NOMO-1 treated with DMSO at 0.1 percent for 48 hours (cell line): ENCODE measurements at regions not wholly inside any gene's neighbourhood (a gene's known extent, or its start where the extent isn't known, plus 50 kb on each side); places are given as distances from the start of the nearest gene placed in this dataset.
"Not testable (repeated sequence)": the region's sequence is repeated elsewhere in the genome, so short reads cannot be mapped to it uniquely, and the experiment has no call there.

ENCODE experiments used
- DNase-seq: peaks from one replicate; lab custom pipeline; 2025; ENCODE audit not compliant: unreplicated experiment; lab: John Stamatoyannopoulos, UW

DNA sequence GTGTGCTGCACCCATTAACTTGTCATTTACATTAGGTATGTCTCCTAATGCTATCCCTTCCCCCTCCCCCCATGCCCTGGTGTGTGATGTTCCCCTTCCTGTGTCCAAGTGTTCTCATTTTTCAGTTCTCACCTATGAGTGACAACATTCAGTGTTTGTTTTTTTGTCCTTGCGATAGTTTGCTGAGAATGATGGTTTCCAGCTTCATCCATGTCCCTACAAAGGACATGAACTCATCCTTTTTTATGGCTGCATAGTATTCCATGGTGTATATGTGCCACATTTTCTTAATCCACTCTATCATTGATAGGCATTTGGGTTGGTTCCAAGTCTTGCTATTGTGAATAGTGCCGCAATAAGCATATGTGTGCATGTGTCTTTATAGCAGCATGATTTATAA is 316.7 kb downstream of the ACTR3B start:
- DNase-seq: not testable (repeated sequence)

DNA sequence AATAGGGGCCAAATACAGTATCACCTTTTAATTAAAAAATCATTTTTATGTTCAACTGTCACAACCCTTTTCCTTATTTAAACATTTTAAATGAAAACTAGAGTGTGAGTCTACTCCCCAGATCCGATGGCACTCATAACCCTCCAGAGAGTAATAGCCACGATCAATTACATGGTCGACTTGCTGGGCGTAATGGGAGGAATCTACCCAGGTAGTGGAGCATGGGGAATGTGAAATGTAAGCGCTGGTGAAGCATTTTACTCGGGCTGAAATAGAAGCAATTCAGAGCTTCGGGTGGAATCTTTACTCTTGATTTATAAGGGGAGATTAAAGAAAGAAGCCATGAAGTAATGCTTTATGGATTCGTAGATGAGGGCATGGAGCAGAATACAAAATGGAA is 321.9 kb downstream of the ACTR3B start:
- no peak for DNase-seq

DNA sequence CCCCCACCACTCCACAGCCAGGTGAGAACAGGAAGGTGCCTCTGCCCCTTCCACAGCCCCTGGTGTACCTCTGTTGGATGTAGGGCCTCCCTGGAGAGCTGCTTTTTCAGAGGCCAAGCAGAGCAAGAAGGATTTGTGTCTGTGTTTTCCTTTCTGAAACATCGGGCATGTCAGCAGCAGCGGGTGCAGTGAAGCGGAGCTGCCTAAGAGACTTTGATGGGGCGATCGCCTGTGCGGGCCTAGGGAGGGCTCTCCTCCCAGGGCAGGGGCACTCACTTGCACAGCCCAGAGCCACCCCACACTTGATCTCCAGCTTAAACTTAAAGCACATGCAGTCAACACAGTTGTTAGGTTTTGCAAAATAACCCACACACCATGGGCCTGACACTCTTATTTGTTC is 324.7 kb downstream of the ACTR3B start:
- DNase-seq: no peak

- DNase-seq: no peak
These were observed 327.9 kb downstream of the ACTR3B start for GRCh38 chr7:153087498-153087897.

DNA sequence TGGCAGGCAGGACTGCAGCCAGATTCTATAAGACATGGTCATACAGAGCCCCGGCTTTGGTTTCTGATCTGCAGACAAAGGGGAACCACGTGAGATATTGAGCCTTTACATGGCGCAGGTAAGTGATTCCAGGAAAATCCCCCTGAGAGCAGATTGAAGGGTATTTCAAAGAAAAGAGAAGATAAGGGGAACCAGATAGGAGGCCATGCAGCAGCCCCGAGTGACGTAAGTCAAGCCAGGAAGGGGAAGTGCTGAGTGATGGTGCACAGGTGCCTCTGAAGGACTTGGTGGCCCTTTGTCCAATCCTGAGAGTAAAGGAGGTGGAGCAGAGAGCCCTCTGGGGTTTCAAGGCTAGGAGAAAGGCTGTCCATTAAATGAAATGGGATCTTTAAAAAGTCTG is 329.0 kb downstream of the ACTR3B start:
- no peak for DNase-seq

DNA sequence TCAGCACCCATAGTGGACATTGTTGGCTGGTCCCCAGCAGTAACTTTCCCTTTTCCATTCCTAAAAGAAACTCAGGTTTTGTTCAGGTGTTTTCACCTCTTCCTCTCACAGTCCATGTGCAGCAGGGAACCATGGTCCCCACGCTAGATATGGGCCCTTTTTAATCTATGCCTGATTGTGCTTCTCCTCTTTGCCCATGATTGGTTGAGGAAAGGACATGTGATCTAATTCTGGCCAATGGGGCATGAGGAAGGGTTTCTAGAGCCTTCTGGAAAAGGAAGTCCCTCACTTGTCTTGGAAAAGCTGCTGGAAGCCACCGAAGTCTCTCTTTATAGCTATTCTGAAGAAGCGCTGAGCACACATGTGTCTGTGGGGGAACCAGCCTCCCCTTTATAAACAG is 330.7 kb downstream of the ACTR3B start:
- no peak for DNase-seq

- DNase-seq: no peak
These were observed 331.2 kb downstream of the ACTR3B start for GRCh38 chr7:153090764-153091163.

DNA sequence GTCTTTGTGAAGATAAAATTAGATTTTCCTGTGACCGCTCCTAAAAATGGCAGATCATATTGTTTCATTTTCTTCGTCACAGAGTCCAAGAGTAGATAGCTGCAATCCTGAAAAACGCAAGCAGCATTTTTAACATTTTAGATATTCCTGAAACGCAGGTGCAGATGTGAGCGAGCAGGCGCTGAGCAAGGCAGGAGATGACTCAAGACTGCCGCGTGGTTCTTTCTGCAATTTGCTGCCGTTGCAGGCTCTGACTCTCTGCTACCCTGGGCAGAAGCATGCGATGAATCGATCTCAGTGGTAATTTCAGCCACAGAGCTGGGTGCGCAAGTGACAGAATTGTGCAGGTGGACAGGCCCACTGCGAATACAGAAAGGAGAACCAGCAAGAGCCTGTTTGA is 331.9 kb downstream of the ACTR3B start:
- no peak for DNase-seq

DNA sequence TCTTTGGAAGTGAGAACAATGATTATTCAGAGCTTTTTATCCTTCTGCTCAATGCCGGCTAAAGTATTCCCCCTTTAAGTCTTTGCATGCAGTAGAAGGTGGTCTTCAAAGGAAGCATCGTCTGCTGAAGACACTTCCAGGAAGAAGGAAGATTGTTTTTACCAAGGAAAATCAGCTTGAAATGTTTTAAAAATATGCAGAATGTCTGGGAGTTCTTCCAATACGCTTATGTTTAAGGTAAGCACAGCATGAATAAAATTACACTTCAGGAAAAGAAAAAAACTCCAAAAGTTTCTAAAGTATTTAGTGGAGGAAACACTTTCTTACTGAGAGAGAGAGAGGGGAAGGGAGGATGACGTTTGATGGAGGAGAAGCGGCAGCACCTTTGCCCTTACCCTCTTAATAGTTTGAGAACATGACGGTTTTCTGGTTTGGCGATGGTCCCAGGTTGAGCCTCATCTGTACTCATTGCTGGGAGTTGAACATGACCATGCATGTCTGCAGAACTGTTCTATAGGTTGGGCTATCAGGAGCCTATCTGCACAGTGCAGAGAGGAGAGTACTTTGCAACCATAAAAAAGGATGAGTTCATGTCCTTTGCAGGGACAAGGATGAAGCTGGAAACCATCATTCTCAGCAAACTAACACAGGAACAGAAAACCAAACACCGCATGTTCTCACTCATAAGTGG is 338.1 kb downstream of the ACTR3B start:
- DNase-seq: no peak

- DNase-seq: no peak
These were observed 339.7 kb downstream of the ACTR3B start for GRCh38 chr7:153099235-153099634.

DNA sequence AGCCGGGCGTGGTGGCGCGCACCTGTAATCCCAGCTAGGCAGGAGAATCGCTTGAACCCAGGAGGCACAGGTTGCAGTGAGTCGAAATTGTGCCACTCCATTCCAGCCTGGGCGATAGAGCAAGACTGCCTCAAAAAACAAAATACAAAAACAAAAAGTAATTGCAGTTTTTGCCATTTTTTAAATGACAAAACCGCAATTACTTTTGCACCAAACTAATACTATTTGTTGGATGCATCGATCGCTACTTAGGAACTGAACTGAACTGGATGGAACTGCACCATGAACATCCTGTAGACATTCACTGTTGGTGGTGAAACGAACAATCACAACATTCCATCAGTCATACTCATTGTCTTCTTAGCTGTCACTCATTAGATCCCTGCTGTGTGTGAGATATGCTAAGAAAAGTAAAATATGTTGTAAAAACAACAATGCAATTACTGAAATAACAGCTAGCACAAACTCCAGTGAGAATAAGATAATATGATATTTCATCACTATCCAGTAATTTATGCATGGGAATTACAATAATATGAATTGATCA is 341.2 kb downstream of the ACTR3B start:
- no peak for DNase-seq

GRCh38 chr7:153103202-153103601 is 343.6 kb downstream of the ACTR3B start:
- no peak for DNase-seq

- no peak for DNase-seq
These were observed 348.3 kb downstream of the ACTR3B start for GRCh38 chr7:153107826-153108225.

- DNase-seq: no peak
These were observed 350.0 kb downstream of the ACTR3B start for GRCh38 chr7:153109566-153109965.

DNA sequence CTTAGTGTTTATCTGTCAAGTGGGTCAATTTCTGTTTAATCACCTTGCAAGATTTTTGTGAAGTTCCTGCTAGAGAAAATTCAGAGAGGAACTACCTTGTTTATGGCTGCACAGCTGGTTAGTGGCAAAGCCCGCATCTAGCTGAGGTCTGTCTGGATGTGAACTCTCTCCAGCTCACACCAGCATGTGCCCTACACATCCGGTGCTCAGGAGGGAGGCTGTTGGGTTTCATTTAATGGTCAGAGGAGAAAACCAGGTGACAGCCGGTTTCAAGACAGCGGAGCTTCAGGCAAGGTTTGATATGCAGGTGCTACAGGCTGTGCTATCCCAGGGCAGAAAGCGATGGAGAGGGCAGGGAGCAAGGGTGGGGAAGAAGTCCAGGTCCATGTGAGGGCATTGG is 351.1 kb downstream of the ACTR3B start:
- DNase-seq: no peak

DNA sequence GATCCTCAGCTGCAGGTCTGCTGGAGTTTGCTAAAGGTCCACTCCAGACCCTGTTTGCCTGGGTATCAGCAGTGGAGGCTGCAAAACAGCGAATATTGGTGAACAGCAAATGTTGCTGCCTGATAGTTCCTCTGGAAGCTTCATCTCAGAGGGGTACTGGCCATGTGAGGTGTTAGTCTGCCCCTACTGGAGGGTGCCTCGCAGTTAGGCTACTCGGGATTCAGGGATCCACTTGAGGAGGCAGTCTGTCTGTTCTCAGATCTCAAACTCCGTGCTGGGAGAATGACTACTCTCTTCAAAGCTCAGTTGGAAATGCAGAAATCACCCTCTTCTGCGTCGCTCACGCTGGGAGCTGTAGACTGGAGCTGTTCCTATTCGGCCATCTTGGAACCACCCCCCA is 362.7 kb downstream of the ACTR3B start:
- DNase-seq: not testable (repeated sequence)

DNA sequence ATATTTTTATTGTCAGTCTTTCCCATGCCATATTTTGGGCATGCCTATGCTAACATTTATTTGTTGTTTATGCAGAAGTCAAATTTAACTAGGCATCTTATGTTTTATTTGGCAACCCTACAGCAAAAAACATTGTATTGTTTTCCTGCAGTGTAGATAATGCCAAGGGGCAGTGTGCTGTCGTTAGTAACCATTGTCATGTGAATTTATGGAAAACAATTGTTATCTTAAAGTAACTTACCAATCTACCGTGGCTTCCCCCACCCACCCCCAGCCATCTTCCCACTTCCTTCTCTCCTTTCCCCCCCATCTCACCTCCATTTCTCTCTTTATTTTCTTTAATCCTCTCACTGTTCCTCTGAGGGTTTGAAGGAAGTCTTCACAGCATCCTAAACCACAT is 370.5 kb downstream of the ACTR3B start:
- no peak for DNase-seq

DNA sequence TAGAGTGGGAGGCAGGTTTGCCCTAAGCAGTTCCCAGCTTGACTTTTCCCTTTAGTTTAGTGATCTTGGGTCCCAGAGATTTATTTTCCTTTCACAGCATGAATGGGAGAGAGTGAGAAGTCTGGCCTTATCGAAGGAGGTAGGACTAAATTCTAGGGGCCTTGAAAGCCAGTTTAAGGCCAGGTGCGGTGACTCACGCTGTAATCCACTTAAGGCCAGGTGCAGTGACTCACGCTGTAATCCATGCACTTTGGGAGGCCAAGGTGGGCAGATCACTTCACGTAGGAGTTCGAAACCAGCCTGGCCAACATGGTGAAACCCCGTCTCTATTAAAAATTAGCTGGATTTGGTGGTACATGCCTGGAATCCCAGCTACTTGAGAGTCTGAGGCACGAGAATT is 392.2 kb downstream of the ACTR3B start:
- DNase-seq: no peak

DNA sequence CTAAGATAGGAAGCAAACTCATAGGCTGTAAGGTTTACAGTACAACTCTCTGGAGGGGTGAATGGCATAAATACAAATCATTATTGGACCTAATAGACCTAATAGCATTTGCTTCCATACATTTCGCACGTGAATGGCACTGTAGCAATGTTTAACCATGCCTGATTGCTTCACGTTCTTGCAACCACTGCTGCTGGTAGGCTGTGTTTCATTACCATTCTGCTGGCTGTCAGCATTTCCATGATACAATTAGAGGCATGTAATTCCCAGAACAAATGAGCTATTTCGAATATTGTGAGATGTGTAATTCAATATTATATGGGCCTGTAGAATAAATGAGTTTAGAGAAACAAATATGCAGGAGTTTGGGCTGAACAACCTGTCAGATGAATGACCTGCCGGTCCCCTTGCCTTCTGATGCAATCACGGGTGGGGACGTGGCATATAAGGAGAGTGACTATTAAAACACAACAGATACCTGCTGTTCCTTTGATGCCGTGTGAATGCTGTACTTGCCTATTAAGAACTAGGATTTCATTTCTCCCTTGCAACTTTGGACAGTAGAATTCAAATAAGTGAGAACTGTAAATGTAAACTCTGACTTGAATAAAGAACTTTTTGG is 393.4 kb downstream of the ACTR3B start:
- DNase-seq: no peak

DNA sequence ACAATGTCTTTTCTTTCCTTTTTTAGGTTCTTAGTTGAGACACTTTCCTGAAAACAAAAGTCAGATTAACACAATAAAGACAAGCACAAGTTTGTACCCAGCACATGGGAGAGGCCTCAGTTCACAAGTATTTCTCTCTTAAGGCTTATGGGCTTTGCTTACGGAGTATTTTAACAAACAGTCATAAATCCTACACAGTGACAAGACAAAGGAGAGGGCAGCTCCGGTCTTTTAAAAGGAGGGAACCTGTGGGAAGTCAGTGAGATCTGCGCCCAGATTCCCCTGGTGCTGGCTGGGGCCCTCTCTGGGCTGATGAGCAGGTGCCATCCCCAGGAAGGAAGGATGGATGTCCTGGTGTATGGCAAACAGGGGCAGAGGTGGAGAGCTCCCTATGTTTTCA is 398.6 kb downstream of the ACTR3B start:
- no peak for DNase-seq

DNA sequence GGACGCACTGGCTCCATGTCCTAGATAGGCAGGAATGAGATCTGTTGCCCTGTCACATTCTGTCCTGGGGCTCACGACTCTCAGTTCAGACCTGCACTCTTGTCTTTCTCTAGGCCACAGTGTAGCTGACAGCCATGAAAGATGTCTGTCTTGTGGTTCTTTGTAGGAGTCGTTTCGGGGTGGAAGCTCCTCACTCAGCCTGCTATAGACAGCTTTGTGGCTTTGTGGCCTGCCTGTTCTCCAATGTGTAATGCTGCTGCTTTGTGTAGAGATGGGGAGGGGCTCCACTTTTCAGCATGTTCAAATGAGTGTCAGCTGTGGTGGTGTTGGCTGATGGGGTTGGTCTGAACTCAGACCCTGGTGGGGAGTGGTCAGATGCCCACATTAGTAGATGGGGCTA is 410.7 kb downstream of the ACTR3B start:
- DNase-seq: no peak

DNA sequence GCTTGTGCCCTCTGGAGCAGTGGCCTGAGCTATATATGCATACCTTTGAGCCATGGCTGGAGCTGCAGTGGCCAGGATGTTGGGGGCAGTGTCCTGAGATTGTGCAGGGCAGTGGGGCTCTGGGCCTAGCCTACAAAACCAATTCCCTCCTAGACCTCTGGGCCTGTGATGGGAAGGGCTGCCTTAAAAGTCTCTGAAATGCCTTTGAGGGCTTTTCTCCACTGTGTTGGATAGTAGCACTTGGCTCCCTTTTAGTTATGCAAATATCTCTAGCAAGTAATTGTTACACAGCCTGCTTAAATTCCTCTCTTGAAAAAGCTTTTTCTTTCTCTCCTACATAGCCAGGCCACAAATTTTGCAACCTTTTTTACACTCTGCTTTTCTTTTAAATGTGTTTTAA is 426.4 kb downstream of the ACTR3B start:
- DNase-seq: no peak

DNA sequence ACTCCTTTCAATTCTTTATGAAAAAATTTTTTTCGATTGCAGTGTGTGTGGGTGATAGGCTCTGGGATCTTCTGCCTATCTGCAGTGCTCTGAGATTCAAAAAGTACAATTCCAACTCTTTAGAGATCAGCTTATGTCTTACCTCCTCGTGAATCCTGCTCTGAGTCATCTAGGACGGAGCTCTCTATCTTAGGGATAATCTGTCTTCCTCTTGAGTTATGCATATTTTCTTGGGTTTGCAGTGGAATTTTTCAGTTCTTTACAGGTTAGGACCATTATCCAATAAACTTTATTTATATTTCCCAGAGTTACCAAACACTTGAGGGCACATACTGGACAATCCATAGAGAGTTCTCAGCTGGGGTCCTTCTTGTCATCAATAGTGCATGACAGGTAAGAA is 428.6 kb downstream of the ACTR3B start:
- DNase-seq: no peak
